Left colon (tissue), 2 donors: ENCODE measurements at regions not wholly inside any gene's neighbourhood (a gene's known extent, or its start where the extent isn't known, plus 50 kb on each side); places are given as distances from the start of the nearest gene placed in this dataset.

Experiments
- ATAC-seq: fragments of 200-7000 bp; cut with Tn5 transposase; one replicate; pipeline ENCODE4 v1.9.1; 2020; ENCODE audit warnings: mild to moderate bottlenecking, moderate library complexity
- DNase-seq, 2 donors: peaks; one replicate each; pipeline ENCODE4 v3.0.0-alpha.2; 2020
- intact Hi-C, 2 donors: fragments of 100-400 bp; cut with DNase I in 1 of 2; cut with micrococcal nuclease in 1 of 2; formaldehyde crosslinking; loops; one replicate each; pipeline versions ENCODE4 v1.11.2 to v1.14.0; 2022; cut with DNase I, micrococcal nuclease
- donor health status: DM: no; HTN: no; CAD: no.
- donor health status: DM: yes; HTN: yes; CAD: no.

DNA sequence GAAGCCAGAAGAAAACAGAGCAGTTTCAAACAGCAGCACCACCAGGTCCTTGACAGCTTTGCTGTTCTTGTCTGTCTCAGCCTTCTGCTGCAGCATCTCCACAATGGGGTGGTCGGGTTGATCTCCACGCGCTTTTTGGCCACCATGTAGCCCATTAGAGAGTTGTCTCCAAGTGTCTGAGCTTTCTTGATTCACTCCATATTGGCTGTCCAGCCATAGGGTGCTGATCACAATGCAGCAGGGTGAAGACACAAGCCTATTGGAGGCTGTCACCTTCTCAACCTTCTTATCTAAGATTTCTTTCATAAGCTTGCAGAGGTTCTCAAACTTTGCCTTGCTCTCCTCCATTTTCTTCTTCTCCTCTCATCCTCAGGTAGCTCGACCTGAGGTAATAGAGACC, 175.4 kb upstream of the S100G start:
- intact Hi-C loops = no loop called here
- no peak for ATAC-seq
- DNase-seq = no peak

DNA sequence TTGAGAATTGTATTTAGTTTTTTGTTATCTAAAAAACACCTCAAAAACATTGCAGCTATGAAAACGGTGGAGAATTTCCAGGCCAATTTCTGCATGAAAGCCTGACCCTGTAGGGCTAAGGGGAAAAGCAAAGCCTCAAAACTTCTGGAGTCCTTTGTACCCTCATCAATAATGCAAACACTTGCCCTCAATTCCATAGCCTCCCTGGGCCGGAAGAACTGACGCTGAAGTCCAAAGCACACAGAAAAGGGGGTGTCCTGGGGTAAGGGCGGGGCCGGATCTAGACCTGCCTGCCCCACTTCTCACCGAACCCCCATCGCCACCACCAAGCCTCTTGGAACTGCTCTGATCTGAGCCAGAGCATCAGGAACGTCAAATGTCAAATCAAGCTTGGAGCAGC, 173.9 kb upstream of the S100G start:
- ATAC-seq (no peak), DNase-seq (no peak)
- intact Hi-C loops = no loop called here

DNA sequence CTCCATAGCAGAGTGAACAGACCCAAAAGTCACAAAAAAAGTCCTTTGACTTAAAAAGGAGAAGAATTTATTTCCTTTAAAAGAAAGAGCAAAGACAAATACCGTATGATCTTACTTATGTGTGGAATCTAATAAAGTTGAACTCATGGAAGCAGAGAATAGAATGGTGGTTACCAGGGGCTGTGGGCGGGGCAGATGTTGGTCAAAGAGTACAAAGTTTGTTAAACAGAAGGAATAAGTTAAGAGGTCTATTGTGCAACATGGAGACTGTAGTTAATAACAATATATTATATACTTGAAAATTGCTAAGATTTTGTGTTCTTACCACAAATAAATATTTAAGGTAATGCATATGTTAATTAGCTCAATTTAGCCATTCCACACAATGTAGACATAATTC, 173.3 kb upstream of the S100G start:
- intact Hi-C loops = no loop called here
- ATAC-seq (no peak), DNase-seq (no peak)

DNA sequence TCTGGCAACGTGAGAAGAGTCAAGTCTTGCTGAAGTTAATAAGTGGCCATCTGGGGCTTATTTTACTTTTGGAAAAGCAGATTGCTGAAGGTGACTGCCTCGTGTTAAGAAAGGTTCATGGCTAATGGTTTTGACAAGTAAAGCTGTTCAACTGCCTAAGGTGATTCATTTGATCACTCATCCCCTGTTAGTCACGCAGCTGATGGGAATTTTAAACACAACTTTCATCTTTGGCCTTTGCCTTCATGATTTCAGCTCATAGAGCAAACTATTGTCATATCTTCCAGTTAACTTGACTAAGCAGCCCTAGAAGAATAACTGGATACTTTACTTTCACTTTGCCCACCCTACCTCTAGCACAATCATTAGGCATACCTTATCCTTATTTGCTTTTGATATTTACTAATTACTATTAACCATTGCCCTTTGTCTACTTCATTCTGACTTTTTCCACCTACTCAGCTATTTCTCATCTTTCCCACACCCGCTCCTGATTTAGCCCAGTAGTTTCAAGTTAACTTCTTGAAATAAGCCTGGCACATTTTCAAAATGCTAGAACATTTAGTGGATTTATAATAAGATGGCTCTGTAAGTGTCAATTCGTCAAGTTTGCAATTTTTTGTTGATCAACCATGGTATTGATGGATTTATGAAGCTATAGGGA, 170.6 kb upstream of the S100G start:
- intact Hi-C loops = no loop called here
- DNase-seq = no peak
- ATAC-seq = no peak

DNA sequence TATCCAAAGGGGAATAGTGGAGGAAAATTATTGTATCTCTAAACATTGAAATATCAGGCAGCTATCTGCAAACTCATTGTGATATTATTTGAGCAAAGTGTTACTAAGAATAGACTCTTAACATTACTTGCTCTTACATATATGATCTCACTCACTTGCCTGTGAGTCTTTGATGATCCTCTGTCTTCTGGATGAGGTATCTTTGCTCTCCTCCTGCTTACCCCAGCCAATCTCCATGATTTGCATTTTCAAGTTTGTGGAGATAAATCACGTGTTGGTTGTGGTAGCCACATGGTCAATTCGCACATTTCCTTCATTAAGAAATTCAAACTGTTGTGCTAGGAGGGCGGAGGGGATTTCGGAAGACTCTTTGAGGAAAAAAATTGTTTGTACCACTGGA, 169.9 kb upstream of the S100G start:
- ATAC-seq (no peak), DNase-seq (no peak)
- intact Hi-C loops = no loop called here

DNA sequence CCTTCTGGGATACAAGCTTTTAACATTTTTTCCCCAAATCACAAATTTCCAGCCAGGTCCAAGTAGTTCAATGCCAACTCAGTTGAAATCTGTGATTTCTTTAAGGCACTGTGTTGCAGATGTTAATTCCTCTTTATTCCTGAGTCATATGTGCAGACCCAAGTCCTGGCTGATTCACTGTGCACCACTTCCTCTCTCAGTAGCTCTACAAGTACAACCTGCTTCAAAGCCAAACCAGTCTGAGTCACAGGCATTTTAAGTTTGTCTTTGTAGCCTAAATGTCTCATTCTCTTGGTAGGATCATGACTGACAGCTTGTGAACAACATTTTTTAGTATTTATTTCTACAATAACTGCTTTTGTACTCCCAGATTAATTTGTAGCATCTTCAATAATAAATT, 165.6 kb upstream of the S100G start:
- intact Hi-C loops = no loop called here
- no peak for ATAC-seq
- DNase-seq = no peak

DNA sequence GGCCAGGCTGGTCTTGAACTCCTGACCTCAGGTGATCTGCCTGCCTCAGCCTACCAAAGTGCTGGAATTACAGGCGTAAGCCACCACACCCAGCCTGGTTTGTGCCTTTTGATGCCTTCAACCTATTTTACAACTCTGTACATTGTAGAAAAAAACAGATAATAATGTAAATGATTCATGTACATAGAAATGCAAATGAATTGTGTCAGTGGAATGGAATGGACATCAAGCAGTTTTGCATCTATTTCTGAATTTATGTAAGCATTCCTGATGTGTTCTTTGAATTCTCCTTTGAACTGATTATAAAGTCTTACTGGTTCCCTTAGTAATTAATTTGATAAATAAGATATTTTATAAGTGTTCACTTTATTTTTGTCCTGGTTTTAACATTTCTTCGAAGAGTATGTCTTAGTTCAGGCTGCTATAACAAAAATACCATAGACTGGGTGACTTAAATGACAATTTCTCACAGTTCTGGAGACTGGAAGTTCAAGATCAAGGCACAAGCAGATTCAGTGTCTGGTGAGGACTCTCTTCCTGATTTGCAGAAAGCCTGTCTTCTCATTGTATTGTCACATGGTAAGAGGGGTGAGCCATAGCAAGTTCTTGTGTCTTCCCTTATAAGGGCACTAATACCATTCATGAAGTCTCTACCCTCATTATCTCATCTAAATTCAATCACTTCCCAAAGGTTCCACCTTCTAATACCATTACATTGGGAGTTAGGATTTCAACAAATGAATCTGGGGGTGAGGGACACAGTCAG, 162.2 kb upstream of the S100G start:
- no peak for DNase-seq
- no peak for ATAC-seq
- intact Hi-C loops = no loop called here

DNA sequence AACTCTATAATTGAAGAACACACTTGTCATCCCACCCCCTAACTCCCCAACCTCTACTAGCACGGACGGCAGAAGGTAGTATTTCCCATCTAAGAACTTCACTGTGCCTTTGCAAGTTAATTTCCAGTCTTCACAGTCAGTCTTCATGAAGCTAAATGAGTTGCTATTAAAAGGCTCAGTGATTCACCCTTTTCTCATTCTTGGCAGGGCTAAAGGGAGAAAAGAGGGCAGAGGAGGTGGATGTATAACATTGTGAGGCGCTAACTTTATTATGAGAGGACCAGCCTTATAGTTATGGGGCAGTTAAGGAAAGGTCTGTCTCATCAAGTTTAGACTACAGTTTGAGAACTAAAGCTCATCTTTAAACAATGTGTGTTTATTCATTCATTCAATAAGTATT, 161.0 kb upstream of the S100G start:
- ATAC-seq (no peak), DNase-seq (no peak)
- intact Hi-C loops = no loop called here

DNA sequence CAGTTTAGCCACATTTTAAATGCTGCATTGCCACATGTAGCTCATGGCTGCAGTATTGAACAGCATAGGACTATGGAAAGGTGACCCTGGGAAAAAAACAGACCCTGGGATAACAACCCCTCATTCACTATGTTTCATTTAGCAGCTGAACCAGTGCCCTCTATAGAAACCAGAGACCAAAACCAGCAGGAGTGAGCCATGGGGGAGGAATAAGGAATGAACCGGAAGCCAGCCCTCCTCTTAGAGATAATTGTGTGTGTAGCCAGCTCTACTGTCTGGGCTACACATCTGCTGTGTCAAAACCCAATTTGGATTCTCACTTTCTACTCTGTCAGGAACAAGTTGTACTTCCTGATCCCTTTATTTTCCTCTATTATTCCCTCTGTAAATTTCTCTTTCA, 158.5 kb upstream of the S100G start:
- ATAC-seq (no peak), DNase-seq (no peak)
- intact Hi-C loops = no loop called here

DNA sequence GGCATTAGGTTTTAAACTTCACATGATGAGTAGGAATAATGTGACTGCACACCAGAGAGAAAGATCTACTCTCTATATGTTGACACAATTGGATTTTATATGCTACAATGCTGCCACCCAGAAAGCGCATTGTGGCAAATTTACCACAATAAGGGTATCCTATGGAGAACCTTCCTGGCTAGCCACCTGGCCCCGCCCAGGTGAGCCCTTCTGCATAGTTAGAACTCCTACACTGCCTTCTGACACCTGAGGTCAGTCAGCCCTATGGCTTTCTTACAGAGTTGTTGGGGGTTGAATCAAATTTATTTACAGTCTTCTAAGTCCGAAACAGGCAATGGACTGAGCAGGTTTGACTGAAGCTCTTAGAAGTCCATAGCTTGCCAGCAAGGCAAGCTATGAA, 153.8 kb upstream of the S100G start:
- intact Hi-C loops = no loop called here
- no peak for ATAC-seq
- no peak for DNase-seq

DNA sequence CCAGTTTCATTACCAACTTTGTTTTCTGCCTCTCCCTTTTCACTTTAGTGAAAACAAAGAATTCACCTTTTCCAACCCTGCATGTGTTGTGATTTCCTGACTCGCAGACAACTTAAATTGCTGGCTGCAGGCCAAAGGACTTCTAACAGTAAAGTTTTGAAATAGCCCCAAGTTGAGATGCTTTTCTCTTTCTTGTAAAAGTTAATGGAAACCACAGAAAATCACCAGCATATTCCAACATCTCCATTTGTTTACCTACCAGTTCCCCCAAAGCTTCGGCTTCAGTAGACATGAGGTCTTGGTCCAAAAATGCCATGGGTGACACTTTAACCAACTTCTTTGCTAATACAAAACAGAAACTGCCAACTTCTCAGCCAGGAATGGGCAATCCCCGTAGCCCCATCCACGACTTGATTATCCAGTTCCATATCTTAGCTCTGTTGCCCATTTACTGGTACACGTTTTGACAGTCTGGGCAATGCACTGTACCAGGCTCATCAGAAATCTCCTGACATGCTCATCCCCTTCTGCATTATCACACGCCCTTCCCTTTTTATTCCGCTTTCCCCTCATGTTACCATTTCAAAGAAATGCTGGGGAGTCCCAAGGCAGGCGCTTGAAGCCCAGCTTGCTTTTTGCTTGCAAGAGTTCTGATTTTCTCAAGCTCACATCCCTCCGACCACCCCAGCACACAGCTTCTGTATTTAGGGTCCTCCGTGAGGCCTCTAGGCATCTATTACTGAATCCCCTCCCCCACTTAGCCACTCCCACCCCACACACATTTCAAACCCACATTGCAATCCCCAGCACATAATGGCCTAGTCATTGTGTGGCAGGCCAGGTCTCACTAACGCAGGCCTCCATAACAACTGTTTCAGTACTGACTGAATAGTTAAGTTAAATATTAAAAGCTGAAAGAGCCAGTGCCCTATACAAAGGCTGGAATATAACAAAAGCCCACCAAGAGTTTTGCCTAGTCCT, 137.9 kb upstream of the S100G start:
- ATAC-seq (no peak), DNase-seq (no peak)
- intact Hi-C loops = no loop called here

DNA sequence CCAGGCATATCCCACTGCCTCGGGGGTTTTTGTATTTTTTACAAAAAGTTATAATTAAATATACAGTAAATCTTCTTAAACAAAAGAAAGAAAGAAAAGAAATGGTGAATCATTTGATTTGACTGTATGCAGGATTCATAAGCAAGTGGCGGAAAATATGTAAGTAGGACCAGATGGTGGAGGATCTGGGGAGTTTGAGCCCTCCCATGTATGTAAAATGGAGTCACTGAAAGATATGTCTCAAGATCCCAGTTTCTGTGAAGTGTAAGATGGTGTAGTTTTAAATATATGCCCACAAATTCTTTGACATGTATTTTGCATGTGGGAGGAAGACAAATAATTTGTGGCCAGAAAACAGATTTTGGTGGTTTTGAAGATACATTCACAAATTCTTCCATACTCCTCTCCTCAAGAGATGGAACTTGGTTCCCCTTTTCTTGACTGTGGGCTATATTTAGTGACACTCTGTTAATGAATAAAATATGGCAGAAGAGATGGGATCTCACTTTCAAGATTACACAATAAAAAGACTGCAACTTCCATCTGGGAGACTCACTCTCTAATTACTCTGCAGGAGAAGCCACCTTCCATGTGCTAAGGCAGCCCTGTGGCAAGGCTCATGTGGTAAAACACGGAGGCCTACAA, 133.6 kb upstream of the S100G start:
- intact Hi-C loops = no loop called here
- ATAC-seq (no peak), DNase-seq (no peak)

DNA sequence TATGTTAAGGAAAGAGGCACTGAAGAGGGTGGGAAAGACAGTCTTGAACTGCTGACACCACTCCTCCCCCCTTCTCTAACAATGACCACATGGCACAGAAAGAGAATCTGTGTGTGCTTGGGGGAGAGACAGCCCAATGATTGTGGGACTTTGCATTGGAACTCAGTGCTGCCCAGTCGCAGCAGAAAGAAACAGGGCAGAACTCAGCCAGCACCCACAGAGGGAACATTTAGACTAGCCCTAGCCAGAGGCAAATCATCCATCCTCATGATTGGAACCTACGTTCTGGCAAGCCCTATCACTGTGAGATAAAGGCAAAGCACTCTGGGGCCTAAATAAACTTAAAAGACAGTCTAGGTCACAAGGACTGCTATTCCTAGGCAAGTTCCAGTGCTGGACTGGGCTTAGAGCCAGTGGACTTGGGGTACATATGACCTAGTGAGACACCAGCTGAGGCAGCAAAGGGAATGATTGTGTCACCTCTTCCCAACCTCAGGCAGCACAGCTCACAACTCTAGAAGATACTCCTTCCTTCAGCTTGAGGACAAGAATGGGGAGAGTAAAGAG, 132.8 kb upstream of the S100G start:
- ATAC-seq (no peak), DNase-seq (no peak)
- intact Hi-C loops = no loop called here

DNA sequence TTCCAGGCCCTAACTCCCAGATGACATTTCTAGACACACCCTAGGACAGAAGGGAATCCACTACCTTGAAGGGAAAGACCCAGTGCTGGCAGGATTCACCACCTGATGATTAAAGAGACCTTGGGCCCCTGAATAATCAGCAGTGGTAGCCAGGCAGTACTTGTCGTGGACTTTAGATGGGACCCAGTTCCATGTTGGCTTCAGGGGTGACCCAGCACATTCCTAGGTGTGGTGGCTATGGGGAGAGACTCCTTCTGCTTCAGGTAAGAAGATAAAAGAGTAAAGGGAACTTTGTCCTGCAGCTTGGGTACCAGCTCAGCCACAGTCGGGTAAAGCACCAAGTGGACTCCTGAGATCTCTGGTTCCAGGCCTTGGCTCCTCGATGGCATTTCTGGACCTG, 131.8 kb upstream of the S100G start:
- ATAC-seq = no peak
- no peak for DNase-seq

DNA sequence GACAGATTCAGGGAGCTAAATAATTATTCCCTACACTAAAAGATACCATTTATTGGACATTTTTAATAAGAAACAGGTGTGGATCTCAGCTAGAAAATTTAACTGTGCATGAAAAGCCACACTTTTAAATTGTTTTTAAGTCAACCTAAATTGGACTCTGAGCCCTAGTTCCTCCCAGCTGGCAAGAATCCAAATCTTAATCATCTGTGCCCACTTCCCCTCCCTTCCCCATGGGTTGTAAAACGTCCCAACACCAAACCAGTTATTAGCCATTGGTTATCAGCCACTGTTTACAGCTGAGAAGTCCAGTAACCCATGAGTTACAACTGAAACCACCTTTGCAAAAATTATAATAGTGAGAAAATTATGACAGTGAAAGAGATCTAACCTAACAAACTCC, 125.6 kb upstream of the S100G start:
- DNase-seq (no peak), ATAC-seq (peak; percentile 62)
- intact Hi-C loops = no loop called here

More for the DNA sequence above, 131.8 kb upstream of the S100G start:
- intact Hi-C loops = no loop called here

DNA sequence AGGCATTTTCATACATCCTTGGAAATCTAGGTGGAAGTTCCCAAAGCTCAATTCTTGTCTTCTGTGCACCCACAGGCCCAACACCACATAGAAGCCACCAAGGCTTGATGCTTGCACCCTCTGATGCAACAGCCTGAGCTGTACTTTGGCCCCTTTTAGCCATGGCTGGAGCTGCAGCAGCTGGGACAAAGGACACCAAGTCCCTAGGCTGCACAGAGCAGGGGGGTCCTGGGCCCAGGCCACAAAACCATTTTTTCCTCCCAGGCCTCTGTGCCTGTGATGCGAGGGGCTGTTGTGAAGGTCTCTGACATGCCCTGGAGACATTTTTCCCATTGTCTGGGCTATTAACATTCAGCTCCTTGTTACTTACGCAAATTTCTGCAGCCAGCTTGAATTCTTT, 124.0 kb upstream of the S100G start:
- DNase-seq = no peak
- intact Hi-C loops = no loop called here
- no peak for ATAC-seq

DNA sequence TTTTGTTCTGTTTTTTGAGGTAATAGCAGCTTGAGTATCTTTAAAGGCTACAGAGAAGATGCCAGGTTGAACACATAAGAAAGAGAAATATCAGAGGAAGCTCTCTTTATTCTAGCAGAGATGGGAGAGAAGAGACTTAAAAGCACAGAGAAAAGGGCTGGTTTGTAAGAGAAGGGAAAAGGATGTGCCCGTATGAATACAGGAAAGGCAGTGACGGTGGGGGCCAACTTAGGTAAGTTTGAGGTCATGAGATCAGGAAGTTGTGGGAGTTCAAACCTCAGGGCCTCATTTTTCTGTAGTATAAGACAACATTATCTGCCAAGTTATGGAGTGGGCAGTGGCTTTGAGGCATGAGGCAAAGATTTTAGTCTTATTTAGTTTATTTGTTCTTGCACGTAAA, 121.3 kb upstream of the S100G start:
- ATAC-seq = no peak
- DNase-seq = no peak
- intact Hi-C loops = no loop called here
